NCI-H524 (cell line): ENCODE measurements at regions not wholly inside any gene's neighbourhood (a gene's known extent, or its start where the extent isn't known, plus 50 kb on each side); places are given as distances from the start of the nearest gene placed in this dataset.

Experiments used
- DNase-seq, 2 experiments: peaks; one replicate each; lab custom pipeline; 2025; lab: John Stamatoyannopoulos, UW

DNA sequence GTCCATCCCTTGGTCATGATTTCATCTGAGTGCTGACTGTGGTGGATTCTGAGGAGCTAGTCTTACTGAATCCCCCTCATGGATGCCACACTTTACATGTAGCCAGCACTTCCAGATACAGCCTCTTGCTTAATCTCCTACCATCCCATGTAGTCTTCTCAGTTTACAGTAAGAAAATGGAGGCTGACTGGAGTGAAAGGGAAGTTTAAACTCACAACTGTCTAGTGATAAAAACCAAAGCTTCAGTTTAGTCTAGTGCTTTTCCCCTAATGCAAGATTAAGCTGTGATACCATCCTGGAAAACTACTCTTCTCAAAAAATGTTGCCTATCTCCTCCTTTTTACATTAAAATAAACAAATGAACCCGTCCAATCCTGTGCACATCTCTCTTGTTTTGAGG is 146.8 kb upstream of the HES1 start:
- no peak for DNase-seq

DNA sequence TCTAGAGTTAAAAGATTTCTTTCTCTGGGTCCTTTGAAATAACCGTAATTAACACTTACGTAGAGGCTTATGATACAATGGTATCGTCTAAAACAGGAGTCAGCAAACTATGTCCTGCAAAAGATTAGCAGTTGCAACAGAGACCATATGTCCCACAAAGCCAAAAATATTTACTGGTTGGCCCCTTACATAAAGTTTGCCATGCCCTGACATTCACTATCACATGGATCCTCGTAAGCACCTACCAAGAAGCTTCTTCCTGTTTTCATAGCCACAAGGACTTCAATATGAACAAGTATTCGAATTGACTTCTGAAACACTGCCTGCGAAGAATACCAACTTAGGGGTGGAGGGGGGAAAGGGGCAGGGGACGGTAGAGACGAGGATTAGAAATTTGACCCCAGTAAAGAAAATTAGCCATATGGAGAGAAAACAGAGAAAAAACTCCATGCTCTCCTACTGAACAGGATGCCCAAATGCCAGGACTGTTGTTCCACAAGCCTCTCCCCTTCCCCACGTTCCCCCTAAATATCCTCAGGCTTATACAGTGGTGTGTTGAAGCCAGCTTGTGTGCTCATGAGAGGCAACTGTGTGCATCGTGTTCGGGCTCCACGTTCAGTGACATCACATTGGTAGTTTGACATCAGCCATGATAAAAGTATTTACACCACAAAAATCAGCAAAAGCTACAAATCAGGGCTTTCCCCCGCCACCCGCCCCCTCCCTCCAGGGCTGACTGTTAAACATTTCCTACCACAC is 144.1 kb upstream of the HES1 start:
- DNase-seq, result peak; percentile 74 to 87

DNA sequence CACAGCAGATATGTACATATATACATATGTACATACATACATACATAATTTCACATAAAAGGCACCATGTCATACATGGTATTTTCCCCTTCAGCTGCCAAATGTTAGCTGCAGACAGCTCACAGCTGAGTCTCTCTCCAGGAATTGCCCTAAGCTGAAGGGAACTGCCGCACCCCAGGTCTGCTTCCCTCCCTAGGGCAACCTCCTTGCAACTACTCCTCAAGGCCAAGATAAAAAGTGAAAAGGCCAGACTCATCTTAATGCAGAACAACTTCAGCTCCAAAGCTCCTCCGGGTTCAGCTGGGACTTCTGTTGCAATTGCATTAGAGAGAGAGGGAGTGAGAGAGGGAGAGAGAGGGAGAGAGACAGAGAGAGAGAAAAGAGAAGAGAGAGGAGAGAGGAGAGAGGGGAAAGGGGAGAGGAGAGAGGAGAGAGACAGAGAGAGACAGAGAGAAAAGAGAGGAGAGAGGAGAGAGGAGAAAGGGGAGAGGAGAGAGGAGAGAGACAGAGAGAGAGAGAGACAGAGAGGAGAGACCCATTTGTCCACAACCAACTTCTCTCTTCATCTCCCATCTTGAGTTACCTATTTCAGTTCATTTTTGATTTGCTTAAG is 143.4 kb upstream of the HES1 start:
- no peak for DNase-seq

DNA sequence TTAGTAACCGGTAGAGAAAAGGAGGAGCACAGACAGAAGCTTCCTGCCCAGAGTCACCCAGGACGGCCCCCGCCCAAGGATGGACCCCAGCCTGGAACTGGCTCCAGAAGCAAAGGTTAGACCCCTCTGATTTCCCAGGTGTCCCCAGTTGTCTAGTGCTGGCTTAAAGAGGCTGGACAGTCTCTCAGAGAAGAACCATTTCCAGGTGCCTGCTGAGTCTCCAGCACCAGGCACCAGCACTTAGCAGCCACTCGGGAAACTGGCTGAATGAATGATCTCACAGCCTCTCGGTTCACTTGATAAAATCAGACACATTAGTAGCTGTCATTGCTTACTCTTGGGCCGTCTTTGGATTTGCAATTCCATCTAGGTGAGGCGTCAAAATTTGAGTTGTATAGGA is 139.7 kb upstream of the HES1 start:
- no peak for DNase-seq

DNA sequence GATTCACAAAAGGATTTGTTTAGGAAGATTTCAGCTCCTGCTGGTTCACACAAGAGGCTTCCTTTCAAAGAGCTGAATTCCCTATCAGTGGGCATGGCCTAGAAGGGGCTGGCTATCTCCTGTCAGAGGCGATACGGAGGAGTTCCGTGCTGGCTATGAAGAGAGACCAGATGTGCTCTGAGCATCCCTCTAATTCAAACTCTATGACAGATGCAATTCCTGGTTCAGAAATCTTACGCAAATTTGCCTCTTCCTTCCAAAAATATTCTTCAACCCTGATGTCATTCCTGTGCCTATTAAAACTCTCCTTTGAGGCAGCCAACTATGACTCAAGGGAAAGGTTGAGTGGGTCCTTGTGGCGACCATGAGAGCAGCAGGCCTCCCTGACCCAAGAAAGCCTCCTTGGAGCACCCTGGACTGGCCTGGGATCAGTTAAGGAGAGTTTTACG is 139.3 kb upstream of the HES1 start:
- DNase-seq, result no peak

DNA sequence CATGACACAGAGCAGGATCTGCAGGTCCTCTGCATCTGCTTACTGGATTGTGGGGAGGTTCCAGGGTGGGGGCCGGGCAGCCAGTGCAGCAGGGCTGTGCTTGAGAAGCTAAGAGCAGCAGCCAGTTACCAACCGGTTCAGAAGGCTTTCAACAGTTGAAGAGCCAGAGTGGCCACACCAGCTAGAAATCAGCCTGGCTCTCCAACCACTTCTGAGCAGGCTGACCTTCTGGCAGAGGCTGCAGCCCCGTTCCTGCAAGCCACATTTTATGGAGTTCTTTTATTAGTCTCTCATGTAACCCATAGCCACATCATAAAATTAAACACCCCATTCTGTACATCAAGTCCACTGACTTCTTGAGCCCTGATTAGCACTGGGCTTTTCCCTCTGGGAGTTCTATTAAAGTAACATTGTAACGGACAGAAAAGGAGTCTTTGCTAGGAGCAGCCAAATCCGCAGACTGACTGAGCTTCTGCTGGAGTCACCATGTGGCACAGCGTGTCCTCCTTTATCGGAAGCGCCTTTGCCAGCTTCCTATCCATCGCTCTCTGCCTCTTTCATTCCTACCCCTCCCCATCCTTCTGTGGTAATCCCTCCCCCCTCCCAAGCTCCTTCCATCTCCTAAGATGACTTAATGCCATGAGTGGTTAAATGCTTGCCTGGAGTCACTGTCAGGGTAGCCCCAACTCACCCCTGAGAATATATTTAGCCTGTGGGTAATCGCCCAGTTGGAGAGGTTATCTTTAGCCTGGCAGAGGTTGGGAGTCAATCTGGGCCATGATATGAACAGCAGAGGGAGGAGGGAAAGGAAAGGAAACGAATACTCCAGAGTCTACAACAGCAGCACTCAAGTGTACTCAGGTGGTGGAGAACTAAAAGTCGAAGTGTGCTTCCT is 138.5 kb upstream of the HES1 start:
- peak in 1 of 2 experiments; percentile 32 for DNase-seq

DNA sequence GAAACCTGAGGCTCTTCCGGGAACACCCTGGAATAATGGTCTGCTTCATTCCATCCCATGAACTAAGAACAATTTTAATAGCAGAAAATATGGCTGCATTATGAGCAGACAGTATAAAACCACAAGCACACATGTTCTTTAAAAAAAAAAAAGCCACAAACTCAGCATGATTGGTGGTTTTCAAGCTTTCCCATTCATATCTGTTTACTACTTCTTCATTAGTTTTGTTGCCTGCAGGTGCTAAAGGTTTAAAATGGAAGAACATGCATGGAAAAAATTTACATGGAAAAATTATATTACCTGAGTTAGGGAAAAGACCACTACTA is 137.9 kb upstream of the HES1 start:
- DNase-seq, result no peak

DNA sequence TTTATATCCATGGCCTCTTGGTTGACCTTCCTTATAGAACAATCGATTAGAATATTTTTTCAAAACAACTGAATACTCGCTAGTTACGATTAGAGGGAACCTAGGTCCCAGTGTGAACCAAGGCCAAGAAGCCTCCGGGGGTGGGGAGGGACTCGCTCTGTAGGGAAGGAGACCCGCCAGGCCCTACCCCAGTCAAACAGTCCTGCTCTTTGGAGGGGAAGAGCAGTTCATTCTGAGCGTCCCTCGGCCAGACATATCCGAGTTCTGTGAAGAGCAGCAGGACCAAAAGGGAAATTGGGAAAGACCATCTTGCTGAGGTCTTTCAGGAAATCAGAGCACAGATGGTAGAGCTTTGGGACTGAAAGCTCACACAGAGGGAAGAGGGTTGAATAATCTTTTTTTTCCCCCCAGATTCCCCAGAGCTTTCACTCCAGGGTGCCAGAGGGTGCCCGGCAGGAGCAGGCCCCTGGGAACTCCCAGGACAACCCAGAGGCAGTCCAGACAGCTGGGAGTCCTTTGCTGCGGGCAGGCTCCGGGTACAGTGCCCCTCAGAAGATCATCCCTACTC is 137.2 kb upstream of the HES1 start:
- no peak for DNase-seq

DNA sequence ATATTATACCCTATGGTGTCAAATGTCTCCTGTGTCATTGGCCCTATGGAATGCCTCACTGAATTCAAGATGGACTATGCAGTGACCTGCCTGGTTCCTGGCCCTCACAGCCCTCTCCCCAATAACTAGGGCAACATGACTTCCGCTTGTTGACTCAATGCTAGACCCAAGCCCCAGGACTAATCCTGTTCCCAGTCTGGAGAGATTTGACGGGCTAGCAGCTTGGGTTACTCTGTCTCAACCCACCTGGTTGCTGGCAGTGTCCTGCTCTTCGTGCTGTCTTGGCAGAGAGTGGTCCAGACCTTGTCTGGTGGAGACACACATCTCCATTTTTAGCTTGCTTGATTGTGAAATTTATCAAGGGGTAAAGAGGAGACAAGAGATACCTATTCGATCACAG is 135.8 kb upstream of the HES1 start:
- DNase-seq, result no peak

DNA sequence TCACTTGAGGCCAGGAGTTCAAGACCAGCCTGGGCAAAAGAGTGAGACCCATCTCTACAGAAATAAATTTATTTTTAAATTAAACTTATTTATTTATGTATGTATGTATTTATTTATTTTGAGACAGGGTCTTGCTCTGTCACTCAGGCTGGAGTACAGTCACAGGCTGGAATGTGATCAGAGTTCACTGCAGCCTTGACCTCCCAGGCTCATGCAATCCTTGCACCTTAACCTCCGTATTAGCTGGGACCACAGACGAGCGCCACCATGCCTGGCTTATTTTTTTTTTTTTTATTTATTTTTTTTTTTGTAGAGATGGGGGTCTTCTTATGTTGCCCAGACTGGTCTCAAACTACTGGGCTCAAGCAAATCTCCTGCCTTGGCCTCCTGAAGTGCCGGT is 135.2 kb upstream of the HES1 start:
- DNase-seq, result no peak

DNA sequence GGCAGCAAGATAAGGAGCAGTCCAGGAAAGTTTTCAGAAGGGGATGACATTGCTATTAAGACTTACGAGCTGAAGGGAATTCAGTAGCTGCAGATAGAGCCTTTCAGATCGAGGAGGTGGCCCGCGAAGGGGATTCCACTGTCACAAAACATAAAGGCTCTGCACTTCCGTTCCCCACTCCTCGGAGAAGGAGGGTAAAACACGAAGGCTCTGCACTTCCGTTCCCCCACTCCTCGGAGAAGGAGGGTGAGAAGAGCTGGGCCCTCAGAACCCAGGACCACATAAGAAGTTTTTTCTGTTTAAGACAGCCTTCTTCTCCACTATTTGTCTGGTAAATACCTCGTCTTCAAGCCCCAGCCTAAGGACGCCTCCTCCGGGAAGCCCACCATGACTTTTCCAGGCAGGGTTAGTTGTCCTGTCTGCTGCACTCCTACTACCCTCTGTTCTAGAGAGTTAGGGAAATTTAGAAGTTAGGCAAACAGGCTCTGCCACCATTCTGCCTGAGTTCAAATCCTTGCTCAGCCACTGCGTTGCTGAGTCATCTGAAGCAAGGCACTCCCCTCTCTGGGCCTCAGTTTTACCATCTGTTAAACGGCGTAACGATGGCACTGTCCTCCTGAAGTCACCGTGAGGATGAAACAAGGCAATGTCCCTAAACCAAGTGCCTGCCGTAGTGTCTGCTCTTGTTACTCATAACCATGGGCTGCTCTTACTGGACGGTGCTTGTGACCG is 134.1 kb upstream of the HES1 start:
- DNase-seq, result no peak

DNA sequence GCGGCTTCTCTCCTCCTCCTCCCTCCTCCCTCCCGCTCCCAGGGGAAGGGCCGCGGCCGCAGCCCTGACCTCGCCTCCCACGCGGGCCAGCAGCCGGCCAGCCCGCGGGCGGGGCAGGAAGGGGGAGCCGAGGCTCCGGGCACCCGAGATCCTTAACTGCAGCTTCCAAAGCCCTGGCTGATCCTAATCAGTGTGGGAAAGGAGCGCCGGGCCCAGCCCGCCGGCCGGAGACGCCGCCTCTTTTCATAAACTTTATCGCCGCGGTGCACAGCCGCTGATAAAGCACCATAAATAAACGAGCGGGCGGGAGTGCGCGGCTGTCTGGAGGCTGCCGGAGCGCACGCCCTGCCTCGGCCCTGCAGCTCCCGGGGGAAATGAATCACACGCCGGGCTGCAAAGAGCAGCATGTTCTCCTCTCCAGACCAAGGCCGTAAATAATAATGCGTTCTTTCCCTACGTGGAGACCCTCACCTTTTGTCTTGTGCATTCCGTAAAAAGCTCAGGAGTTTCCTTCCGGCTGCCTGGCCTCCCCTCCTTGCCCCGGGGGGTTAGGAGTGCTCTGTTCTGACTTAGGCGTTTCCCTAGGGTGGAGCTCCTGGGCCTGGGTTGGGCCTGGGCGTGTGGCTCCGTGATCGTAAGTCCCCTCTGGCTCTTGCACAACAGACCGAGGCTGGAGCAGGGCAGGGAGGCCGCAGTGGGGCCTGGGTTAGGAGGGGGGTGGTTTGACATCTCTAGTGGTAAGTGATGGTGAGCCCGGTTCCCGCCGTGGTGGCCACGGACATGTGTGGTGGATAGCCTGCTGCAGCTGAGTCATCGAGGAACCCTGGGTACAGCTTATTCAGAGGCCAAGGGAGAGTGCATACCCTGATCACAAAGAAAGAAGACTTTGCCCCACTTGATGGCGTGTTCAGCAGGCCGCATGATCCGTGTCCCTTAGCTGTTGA is 132.6 kb upstream of the HES1 start:
- DNase-seq, result peak; percentile 46 to 67

DNA sequence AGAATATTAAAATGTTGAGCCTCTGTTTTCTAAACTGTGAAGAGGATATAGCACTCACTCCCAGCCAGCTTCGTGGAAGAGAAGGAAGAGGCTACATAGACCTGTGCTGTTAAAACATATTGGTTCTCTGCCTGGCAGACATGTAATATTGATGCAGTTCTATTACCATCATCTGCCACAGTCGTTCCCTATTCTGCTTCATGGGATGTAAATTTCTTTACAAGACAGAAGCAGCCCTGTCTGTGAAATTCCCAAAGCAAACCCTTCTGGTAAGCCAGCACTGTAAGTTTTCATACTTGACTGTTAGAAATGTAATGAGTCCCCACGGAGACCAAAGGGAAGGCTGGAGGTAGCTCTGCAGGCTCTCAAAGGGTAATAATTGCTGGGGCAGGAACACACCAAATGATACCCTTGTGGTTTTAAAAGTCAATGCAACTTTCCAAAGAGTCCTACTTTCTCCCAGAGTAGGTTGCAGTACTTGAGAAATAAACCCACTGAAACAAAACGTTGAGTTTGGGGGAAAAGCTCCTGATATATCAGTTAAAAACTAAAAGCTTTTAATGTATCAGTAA is 129.9 kb upstream of the HES1 start:
- DNase-seq, result no peak

DNA sequence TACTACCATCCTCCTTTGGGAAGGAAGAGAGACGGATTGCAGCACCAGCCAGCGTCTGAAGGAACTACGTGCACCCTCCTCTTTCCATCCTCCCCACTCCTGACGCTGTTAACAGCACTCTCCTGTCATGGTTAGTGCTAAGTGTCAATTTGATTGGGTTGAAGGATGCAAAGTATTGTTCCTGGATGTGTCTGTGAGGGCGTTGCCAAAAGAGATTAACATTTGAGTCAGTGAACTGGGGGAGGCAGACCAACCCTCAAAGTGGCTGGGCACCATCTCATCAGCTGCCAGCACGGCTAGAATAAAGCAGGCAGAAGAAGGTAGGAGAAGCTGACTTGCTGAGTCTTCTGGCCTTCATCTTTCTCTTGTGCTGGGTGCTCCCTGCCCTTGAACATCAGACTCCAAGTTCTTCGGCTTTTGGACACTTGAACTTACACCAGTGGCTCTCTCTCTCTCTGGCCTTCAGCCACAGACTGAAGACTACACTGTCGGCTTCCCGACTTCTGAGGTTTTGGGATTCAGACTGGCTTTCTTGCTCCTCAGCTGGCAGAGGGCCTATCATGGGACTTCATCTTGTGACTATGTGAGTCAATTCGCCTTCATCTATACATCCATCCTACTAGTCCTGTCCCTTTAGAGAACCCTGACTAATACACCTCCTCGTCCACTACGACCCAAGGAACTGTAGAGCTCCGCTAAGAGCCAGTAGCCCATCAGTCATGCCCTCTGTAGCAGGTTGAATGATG is 128.2 kb upstream of the HES1 start:
- DNase-seq, result no peak

DNA sequence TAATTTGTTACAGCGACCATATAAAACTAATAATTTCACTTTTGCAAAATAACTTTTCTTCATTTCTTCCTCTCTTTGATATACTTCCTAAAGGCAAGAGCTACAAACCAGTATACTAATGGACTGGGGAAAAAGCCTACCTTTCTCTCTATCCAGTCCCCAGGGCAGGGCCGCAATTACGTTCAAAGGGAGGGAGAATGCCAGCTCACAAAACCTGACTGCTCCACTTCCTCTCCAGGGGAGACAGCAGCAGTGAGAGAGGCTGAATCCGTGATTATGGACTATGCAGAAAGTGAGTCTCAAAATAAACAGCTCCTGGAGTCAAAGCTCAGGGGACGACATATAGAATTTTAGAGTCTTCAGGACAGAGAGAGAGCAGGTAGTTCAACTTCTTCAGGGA is 126.9 kb upstream of the HES1 start:
- DNase-seq, result no peak

DNA sequence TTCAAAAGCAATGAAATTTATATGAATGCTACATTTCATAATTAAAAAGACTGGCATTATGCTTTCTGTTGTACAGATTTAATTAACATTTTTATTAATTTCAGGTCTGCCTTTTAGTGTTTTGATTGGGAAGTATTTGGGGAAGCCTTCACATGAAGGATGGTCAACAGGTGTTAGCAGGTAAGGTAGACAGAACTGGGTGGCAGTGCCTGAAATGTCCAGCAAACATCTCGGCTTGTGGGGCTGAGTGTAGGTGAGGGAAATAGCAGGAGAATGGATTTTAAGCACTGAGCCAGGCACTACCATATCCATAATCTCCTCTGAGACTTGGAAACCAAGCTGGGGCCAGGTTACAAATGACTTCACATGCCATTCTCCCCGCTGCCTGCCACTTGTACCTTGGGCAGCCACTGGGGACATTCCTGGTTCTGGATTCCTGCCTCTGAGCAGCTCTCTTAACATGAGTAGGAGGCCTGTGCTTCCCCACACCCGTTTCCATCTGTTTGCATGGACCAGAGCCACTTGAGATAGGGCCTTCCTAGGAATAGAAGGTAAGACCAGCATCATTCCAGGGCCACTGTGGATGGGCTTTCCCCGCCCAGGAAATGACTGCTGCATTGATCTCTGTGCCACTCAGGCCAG is 125.9 kb upstream of the HES1 start:
- peak; percentile 20 to 77 for DNase-seq

DNA sequence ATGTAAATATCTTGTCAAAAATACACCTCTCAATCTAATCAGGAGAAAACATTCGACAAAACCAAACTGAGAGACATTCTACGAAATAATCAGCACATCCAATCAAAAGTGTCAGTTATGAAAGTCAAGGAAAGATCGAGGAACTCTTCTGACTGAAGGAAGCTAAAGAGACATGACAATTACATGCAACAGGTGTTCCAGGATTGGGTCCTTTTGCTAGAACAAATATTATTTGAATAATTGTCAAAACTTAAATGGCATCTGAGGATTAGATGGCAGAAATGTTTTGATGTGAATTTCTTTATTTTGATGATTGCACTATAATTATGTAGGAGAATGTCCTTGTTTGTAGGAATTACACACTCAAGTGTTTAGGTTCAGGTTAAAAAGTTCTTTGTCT is 124.1 kb upstream of the HES1 start:
- DNase-seq, result no peak

DNA sequence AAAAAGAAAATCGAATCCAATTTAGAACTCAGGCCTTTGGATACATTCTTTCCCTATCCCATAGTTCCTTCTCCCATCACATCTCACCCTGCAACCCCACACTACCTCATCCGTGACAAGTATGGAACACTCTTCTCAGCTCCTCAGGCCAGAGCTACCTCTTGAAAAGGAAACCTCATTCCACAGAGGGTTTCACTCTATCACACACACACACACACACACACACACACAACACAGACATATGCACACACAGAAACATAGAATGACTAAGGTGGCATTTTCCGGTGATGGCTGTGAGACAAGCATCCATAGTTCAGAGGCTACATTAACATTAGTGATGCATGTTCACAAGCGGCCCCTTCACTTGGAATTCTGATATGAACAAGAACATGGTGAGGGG is 122.0 kb upstream of the HES1 start:
- no peak for DNase-seq

DNA sequence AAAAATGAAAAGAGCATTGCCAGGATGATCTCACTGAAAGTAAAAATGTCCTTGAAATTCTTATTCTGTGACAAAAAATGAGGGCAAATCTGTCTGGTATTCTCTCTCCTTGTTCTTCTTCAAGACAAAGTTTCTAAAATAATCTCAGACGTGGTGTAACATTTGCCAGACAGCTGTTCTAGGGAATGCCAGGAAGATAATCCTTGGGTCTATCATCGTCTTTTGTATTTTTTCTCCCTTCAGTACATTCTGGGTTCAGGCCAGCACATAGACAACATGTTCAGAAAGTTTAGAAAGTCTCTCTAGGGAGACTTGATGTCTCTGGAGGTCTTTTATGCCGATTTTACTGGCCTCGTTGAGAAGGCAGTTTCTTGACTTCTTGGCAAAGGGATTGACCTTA is 121.2 kb upstream of the HES1 start:
- no peak for DNase-seq
